ENCODE measurements at regions not wholly inside any gene's neighbourhood (a gene's known extent, or its start where the extent isn't known, plus 50 kb on each side); places are given as distances from the start of the nearest gene placed in this dataset.
A peak's percentile ranks its signal among the peaks of the same experiment; 100 is the strongest.

DNA sequence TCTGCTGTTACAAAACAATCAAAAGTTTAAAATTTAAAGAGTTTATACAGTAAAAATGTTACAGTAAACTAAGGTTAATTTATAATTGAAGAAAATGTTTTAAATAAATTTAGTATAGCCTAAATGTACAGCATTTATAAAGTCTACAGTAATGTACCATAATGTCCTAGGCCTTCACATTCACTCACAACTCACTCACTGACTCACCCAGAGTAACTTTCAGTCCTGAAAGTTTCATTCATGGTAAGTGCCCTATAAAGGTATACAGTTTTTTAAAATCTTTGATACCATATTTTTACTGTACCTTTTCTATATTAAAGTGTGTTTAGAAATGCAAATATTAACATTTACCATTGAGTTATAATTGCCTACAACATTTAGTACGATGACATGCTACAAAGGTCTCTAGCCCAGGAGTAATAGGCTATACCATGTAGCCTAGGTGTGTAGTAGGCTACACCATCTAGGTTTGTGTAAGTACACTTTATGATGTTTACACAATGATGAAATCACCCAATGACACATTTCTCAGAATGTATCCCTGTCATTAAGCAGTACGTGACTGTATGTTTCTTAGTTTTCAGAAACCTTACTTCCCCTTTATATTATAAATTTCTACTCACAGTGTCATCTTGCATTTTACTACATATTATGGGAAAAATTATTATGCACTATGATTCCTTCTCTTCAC, 320.8 kb downstream of the ADAM29 start:
- H3K27me3 ChIP-seq = no peaks in the 10 kb centered on the region
- H3K4me1 ChIP-seq (ENCODE audit: low read depth) = no peaks in the 10 kb centered on the region
- no peak overlapping the region for H3K4me3 ChIP-seq
- no peak overlapping the region for H3K27ac ChIP-seq
- TF ChIP-seq, protein P1, sequence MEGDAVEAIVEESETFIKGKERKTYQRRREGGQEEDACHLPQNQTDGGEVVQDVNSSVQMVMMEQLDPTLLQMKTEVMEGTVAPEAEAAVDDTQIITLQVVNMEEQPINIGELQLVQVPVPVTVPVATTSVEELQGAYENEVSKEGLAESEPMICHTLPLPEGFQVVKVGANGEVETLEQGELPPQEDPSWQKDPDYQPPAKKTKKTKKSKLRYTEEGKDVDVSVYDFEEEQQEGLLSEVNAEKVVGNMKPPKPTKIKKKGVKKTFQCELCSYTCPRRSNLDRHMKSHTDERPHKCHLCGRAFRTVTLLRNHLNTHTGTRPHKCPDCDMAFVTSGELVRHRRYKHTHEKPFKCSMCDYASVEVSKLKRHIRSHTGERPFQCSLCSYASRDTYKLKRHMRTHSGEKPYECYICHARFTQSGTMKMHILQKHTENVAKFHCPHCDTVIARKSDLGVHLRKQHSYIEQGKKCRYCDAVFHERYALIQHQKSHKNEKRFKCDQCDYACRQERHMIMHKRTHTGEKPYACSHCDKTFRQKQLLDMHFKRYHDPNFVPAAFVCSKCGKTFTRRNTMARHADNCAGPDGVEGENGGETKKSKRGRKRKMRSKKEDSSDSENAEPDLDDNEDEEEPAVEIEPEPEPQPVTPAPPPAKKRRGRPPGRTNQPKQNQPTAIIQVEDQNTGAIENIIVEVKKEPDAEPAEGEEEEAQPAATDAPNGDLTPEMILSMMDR (IDR thresholded peaks at IDR 0.05; ENCODE audit: low read depth, low read length) = no peak
- H3K9me3 ChIP-seq (ENCODE audit: low read depth) = no peaks in the 10 kb centered on the region
- DNase-seq (ENCODE audit: low read depth in 1 of 2, low spot score in 1 of 2) = no peak
- H3K36me3 ChIP-seq = no peaks in the 10 kb centered on the region

DNA sequence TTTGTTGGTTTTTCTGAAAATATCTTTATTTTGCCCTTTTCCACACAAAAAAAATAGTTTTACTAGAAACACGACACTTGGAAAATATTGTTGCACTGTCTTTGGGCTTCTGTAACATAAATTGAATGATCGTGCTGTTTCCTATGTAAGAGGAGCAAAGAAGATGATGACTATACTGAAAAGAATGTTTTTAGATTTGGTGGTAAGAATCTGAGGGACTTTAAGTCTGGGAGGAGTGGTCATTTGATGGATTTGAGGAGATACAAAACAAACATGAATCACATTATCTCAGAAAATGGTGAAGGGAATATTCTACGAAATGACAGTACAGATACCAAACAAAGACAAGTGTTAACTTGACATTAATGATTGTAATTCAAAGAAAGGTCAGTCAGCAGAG, 328.8 kb downstream of the ADAM29 start:
- Histone ChIP-seq H3K9me3 (ENCODE audit: low read depth) (no peaks in the 10 kb centered on the region), H3K27me3 (no peaks in the 10 kb centered on the region), H3K4me3 (no peak overlapping the region), H3K4me1 (ENCODE audit: low read depth) (no peaks in the 10 kb centered on the region), H3K27ac (no peak overlapping the region), H3K36me3 (no peaks in the 10 kb centered on the region)
- TF ChIP-seq, protein P1 (IDR thresholded peaks at IDR 0.05; ENCODE audit: low read depth, low read length) = no peak
- DNase-seq (ENCODE audit: low read depth in 1 of 2, low spot score in 1 of 2) = no peak

- no peaks in the 10 kb centered on the region for H3K4me1 ChIP-seq (ENCODE audit: low read depth)
Measured at GRCh38 chr4:175252642-175253041, 334.5 kb downstream of the ADAM29 start.

DNA sequence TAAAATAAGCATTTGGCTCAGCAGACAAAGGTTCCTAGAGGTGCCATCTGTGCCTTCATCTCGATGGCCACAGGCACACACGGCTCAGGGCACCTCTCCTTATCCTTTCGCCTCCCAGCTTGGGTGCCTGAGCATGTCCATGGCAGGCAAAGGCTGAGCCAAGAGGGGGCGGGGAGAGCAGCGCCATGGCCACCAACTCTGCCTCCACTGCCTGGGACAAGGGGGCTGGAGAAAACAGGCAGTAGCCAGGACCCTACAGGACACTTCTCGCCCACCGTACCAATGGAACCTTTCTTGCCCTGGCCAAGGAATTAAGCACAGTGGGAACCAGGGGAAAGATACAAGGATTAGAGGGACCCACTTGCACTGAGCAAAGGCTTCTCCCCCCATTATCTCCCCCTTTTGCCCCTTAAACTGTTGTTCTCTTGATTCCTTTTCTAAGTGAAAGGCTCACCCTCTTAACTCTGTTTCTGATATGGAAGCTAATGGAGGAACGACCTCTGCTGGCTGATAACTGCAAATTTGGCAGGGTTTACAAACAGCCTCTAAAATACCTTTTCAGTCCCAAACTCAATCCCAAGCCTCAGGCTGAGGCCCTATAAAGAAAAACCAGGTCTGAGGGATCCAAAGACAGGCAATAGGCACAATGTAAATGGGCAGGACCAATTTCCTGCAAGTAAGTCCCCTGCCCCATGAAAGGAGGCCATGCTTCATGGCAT, 335.2 kb downstream of the ADAM29 start:
- no peaks in the 10 kb centered on the region for H3K9me3 ChIP-seq (ENCODE audit: low read depth)
- H3K36me3 ChIP-seq = no peaks in the 10 kb centered on the region
- no peak overlapping the region for H3K27ac ChIP-seq
- no peak for DNase-seq (ENCODE audit: low read depth in 1 of 2, low spot score in 1 of 2)
- no peaks in the 10 kb centered on the region for H3K4me1 ChIP-seq (ENCODE audit: low read depth)
- TF ChIP-seq, protein P1 (IDR thresholded peaks at IDR 0.05; ENCODE audit: low read depth, low read length) = no peak
- H3K4me3 ChIP-seq = no peak overlapping the region
- H3K27me3 ChIP-seq = no peaks in the 10 kb centered on the region

More at GRCh38 chr4:175252642-175253041, 334.5 kb downstream of the ADAM29 start:
- no peaks in the 10 kb centered on the region for H3K9me3 ChIP-seq (ENCODE audit: low read depth)
- no peak overlapping the region for H3K27ac ChIP-seq
- no peak for DNase-seq (ENCODE audit: low read depth in 1 of 2, low spot score in 1 of 2)
- H3K36me3 ChIP-seq = no peaks in the 10 kb centered on the region
- TF ChIP-seq, protein P1 (IDR thresholded peaks at IDR 0.05; ENCODE audit: low read depth, low read length) = no peak
- no peaks in the 10 kb centered on the region for H3K27me3 ChIP-seq
- no peak overlapping the region for H3K4me3 ChIP-seq

GRCh38 chr4:175263537-175263936, 345.4 kb downstream of the ADAM29 start:
- Histone ChIP-seq H3K9me3 (ENCODE audit: low read depth) (no peaks in the 10 kb centered on the region), H3K36me3 (no peaks in the 10 kb centered on the region), H3K27ac (no peak overlapping the region), H3K4me1 (ENCODE audit: low read depth) (no peaks in the 10 kb centered on the region), H3K4me3 (no peak overlapping the region), H3K27me3 (no peaks in the 10 kb centered on the region)
- DNase-seq (ENCODE audit: low read depth in 1 of 2, low spot score in 1 of 2) = peak in 1 of 2 donors; percentile 20
- TF ChIP-seq, protein P1 (IDR thresholded peaks at IDR 0.05; ENCODE audit: low read depth, low read length) = no peak
